ENCODE measurements at regions not wholly inside any gene's neighbourhood (a gene's known extent, or its start where the extent isn't known, plus 50 kb on each side); places are given as distances from the start of the nearest gene placed in this dataset.

GRCh38 chr2:182622231-182622630, 93.8 kb upstream of the DNAJC10 start:
- no TSS peak for BruUV-seq (replicated peaks)
- no peaks in the 10 kb centered on the region for H3K36me3 ChIP-seq (ENCODE audit: control insufficient read depth, insufficient read depth, low read length)
- CTCF ChIA-PET, result no interaction called here
- H3K4me3 ChIP-seq (ENCODE audit: low read depth in 2 of 2, low read length in 2 of 2), result no peak overlapping the region
- intact Hi-C loops (cut with micrococcal nuclease; ENCODE audit: unreplicated experiment), result no loop called here
- in situ Hi-C loops (cut with HindIII; ENCODE audit: low pct_unique_long_range_greater_than_20kb, low sequenced_read_pairs), result no loop called here
- no peaks in the 10 kb centered on the region for H3K27me3 ChIP-seq (ENCODE audit: control insufficient read depth, insufficient read depth, low read length)
- ATAC-seq (no peak), DNase-seq (ENCODE audit: low read depth, low spot score) (no peak)
- H3K4me1 ChIP-seq (ENCODE audit: control insufficient read depth, insufficient read depth, low read length), result no peaks in the 10 kb centered on the region
- no peaks in the 10 kb centered on the region for H3K9me3 ChIP-seq (ENCODE audit: control insufficient read depth, insufficient read depth, low read depth, low read length)
- no peak for TF ChIP-seq POLR2AphosphoS5 (IDR thresholded peaks at IDR 0.05; ENCODE audit: low read depth, low read length)
- TF ChIP-seq CTCF (IDR thresholded peaks at IDR 0.05), result no peak
- no peak for TF ChIP-seq REST (IDR thresholded peaks at IDR 0.05; ENCODE audit: insufficient read depth in 1 of 2, low read depth in 2 of 2, low read length in 1 of 2)
- TF ChIP-seq TCF7L2 (IDR thresholded peaks at IDR 0.05; ENCODE audit: low read depth, low read length), result no peak
- no peak for TF ChIP-seq SIN3A (IDR thresholded peaks at IDR 0.05; ENCODE audit: borderline replicate concordance, insufficient read depth, low read depth, low read length)
- POLR2A ChIA-PET, result no interaction called here
- no peak overlapping the region for H3K27ac ChIP-seq (ENCODE audit: low read length)

- BruUV-seq (replicated peaks), result no TSS peak
- no peaks in the 10 kb centered on the region for H3K36me3 ChIP-seq (ENCODE audit: control insufficient read depth, insufficient read depth, low read length)
- H3K4me3 ChIP-seq (ENCODE audit: low read depth in 2 of 2, low read length in 2 of 2), result no peak overlapping the region
- DNase-seq (ENCODE audit: low read depth, low spot score) (no peak), ATAC-seq (no peak)
- H3K9me3 ChIP-seq (ENCODE audit: control insufficient read depth, insufficient read depth, low read depth, low read length), result no peaks in the 10 kb centered on the region
- H3K4me1 ChIP-seq (ENCODE audit: control insufficient read depth, insufficient read depth, low read length), result no peaks in the 10 kb centered on the region
- no peaks in the 10 kb centered on the region for H3K27me3 ChIP-seq (ENCODE audit: control insufficient read depth, insufficient read depth, low read length)
- TF ChIP-seq REST (IDR thresholded peaks at IDR 0.05; ENCODE audit: insufficient read depth in 1 of 2, low read depth in 2 of 2, low read length in 1 of 2), result no peak
- TF ChIP-seq POLR2AphosphoS5 (IDR thresholded peaks at IDR 0.05; ENCODE audit: low read depth, low read length), result no peak
- TF ChIP-seq SIN3A (IDR thresholded peaks at IDR 0.05; ENCODE audit: borderline replicate concordance, insufficient read depth, low read depth, low read length), result no peak
- TF ChIP-seq CTCF (IDR thresholded peaks at IDR 0.05), result no peak
- no peak for TF ChIP-seq TCF7L2 (IDR thresholded peaks at IDR 0.05; ENCODE audit: low read depth, low read length)
- intact Hi-C loops (cut with micrococcal nuclease; ENCODE audit: unreplicated experiment), result no loop called here
- ChIA-PET CTCF (no interaction called here), POLR2A (no interaction called here)
- no peak overlapping the region for H3K27ac ChIP-seq (ENCODE audit: low read length)
- in situ Hi-C loops (cut with HindIII; ENCODE audit: low pct_unique_long_range_greater_than_20kb, low sequenced_read_pairs), result no loop called here
Measured at GRCh38 chr2:182625814-182626213, 90.2 kb upstream of the DNAJC10 start.

Measured in Panc1 (cell line).